Activated naive CD8-positive, alpha-beta T cell treated with anti-CD3 and anti-CD28 coated beads, Interleukin-2, amount 50 U/mL, for 16 hours (primary cell): ENCODE measurements at regions not wholly inside any gene's neighbourhood (a gene's known extent, or its start where the extent isn't known, plus 50 kb on each side); places are given as distances from the start of the nearest gene placed in this dataset.

Experiments used
- DNase-seq: peaks from one replicate; pipeline ENCODE4 v3.0.0-alpha.2; 2020; ENCODE audit warnings: low read depth, low spot score

GRCh38 chr4:24112466-24112865, 222.6 kb upstream of the PPARGC1A start:
- no peak for DNase-seq

- no peak for DNase-seq
Observed at GRCh38 chr4:24108567-24108966, 218.7 kb upstream of the PPARGC1A start.

GRCh38 chr4:24105327-24106038, 215.6 kb upstream of the PPARGC1A start:
- no peak for DNase-seq

GRCh38 chr4:24104158-24104565, 214.3 kb upstream of the PPARGC1A start:
- no peak for DNase-seq

GRCh38 chr4:24103434-24104157, 213.7 kb upstream of the PPARGC1A start:
- no peak for DNase-seq

- no peak for DNase-seq
Observed at GRCh38 chr4:24102621-24103020, 212.8 kb upstream of the PPARGC1A start.

GRCh38 chr4:24096603-24097002, 206.8 kb upstream of the PPARGC1A start:
- DNase-seq, result no peak

GRCh38 chr4:24094726-24095125, 204.9 kb upstream of the PPARGC1A start:
- no peak for DNase-seq

GRCh38 chr4:24093446-24093845, 203.6 kb upstream of the PPARGC1A start:
- no peak for DNase-seq

- no peak for DNase-seq
Observed at GRCh38 chr4:24091639-24092233, 201.9 kb upstream of the PPARGC1A start.

GRCh38 chr4:24089851-24090534, 200.1 kb upstream of the PPARGC1A start:
- DNase-seq, result no peak

- no peak for DNase-seq
Observed at GRCh38 chr4:24080871-24081270, 191.0 kb upstream of the PPARGC1A start.

- no peak for DNase-seq
Observed at GRCh38 chr4:24078347-24078962, 188.6 kb upstream of the PPARGC1A start.

- no peak for DNase-seq
Observed at GRCh38 chr4:24076811-24077210, 187.0 kb upstream of the PPARGC1A start.

- no peak for DNase-seq
Observed at GRCh38 chr4:24073948-24074347, 184.1 kb upstream of the PPARGC1A start.

- DNase-seq, result no peak
Observed at GRCh38 chr4:24071612-24072372, 181.9 kb upstream of the PPARGC1A start.

- no peak for DNase-seq
Observed at GRCh38 chr4:24070117-24070516, 180.3 kb upstream of the PPARGC1A start.

- DNase-seq, result no peak
Observed at GRCh38 chr4:24067367-24068193, 177.7 kb upstream of the PPARGC1A start.

GRCh38 chr4:24065974-24066373, 176.1 kb upstream of the PPARGC1A start:
- no peak for DNase-seq

GRCh38 chr4:24063731-24064130, 173.9 kb upstream of the PPARGC1A start:
- DNase-seq, result no peak
